ENCODE measurements at regions not wholly inside any gene's neighbourhood (a gene's known extent, or its start where the extent isn't known, plus 50 kb on each side); places are given as distances from the start of the nearest gene placed in this dataset.

DNA sequence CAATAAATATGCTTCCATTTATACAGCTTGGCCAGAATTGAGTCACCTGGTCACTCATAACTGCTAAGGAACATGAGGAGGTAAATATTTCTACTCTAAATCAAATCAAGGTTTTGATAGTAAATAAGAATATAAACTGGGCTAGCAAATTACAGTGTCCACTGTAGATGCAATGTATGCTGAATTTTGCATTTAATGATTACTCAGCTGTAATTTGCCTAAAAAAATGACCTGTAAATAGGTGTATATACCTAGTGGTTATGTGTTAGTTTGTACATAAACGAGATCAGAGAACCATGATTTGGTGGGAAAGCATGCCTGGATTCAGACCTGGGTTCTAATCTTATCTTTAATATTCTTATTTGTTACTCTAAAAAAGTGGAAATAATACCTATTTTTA lies 76.6 kb upstream of the CNTN1 start:
- Histone ChIP-seq H3K9me3 (ENCODE audit: control insufficient read depth, low read depth, low read length) (no peaks in the 10 kb centered on the region), H3K18ac (ENCODE audit: insufficient read length, low read depth, low read length) (no peak overlapping the region), H3K79me2 (ENCODE audit: insufficient read depth, low read length) (no peaks in the 10 kb centered on the region), H3K23ac (ENCODE audit: insufficient read length, low read depth, low read length) (no peak overlapping the region), H2AK5ac (ENCODE audit: insufficient read length, low read length) (no peak overlapping the region), H2BK15ac (ENCODE audit: low read depth, low read length) (no peak overlapping the region), H3K79me1 (ENCODE audit: insufficient read depth, low read depth, low read length, poor library complexity, severe bottlenecking) (no peaks in the 10 kb centered on the region), H3K23me2 (ENCODE audit: insufficient read length, low read depth, low read length, poor library complexity, severe bottlenecking) (no peaks in the 10 kb centered on the region), H4K20me1 (ENCODE audit: control insufficient read depth, insufficient read depth, insufficient read length) (no peaks in the 10 kb centered on the region), H3K4me1 (ENCODE audit: insufficient read depth, low read length) (no peaks in the 10 kb centered on the region), H2BK5ac (ENCODE audit: insufficient read length, low read length) (no peak overlapping the region), H3K4ac (ENCODE audit: low read depth, low read length) (no peak overlapping the region), H4K8ac (replicated peaks; ENCODE audit: insufficient read length, low read depth, low read length) (no peak overlapping the region), H4K5ac (ENCODE audit: insufficient read length, low read depth, low read length) (no peak overlapping the region), H3K56ac (ENCODE audit: insufficient read length, low read depth, low read length) (no peak overlapping the region), H2BK12ac (ENCODE audit: insufficient read length, low read depth, low read length) (no peak overlapping the region), H3K27ac (ENCODE audit: insufficient read length, low read depth, low read length) (no peak overlapping the region), H3T11ph (ENCODE audit: low read length) (no peak overlapping the region), H3K14ac (ENCODE audit: insufficient read depth, low read length) (no peak overlapping the region), H2BK120ac (ENCODE audit: low read depth, low read length, poor library complexity, severe bottlenecking) (no peak overlapping the region), H4K91ac (ENCODE audit: insufficient read length, low read depth, low read length) (no peak overlapping the region), H3K27me3 (ENCODE audit: insufficient read depth, low read length) (no peaks in the 10 kb centered on the region), H3K4me2 (ENCODE audit: insufficient read depth, insufficient read length, low read length) (no peak overlapping the region), H2BK20ac (ENCODE audit: low read depth, low read length, poor library complexity, severe bottlenecking) (no peak overlapping the region), H2AFZ (ENCODE audit: low read length) (no peak overlapping the region), H3K9ac (ENCODE audit: extremely low read depth, insufficient read length, low read length) (no peak overlapping the region)
- Mint-ChIP-seq H3K4me1 (0 out of 4 replicates have a peak, but pooled peaks cover 0 to 2% of the 10 kb centered on the region in 2 experiments), H3K36me3 (ENCODE audit: insufficient read depth in 1 of 3, low read depth in 3 of 3) (no peaks in the 10 kb centered on the region), H3K27ac (no peak overlapping the region), H3K9me3 (peaks cover 0 to 2% of the 10 kb centered on the region in 2 experiments; a peak in 1 of 5 replicates), H3K27me3 (ENCODE audit: low read depth) (no peaks in the 10 kb centered on the region), H3K4me3 (no peak overlapping the region)
- TF ChIP-seq, protein P1, sequence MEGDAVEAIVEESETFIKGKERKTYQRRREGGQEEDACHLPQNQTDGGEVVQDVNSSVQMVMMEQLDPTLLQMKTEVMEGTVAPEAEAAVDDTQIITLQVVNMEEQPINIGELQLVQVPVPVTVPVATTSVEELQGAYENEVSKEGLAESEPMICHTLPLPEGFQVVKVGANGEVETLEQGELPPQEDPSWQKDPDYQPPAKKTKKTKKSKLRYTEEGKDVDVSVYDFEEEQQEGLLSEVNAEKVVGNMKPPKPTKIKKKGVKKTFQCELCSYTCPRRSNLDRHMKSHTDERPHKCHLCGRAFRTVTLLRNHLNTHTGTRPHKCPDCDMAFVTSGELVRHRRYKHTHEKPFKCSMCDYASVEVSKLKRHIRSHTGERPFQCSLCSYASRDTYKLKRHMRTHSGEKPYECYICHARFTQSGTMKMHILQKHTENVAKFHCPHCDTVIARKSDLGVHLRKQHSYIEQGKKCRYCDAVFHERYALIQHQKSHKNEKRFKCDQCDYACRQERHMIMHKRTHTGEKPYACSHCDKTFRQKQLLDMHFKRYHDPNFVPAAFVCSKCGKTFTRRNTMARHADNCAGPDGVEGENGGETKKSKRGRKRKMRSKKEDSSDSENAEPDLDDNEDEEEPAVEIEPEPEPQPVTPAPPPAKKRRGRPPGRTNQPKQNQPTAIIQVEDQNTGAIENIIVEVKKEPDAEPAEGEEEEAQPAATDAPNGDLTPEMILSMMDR (conservative IDR thresholded peaks at IDR 0.05) = no peak
- no peak for DNase-seq
- no CpG with 5 or more reads among the region's 1 CpG for WGBS (ENCODE audit: extremely low coverage, insufficient read length, low lambda C conversion rate)

All from H9 (cell line).